HG03135 (cell line): ENCODE measurements at regions not wholly inside any gene's neighbourhood (a gene's known extent, or its start where the extent isn't known, plus 50 kb on each side); places are given as distances from the start of the nearest gene placed in this dataset.
"Not testable (repeated sequence)": the region's sequence is repeated elsewhere in the genome, so short reads cannot be mapped to it uniquely, and the experiment has no call there.

Experiments used
- ATAC-seq: cut with Tn5 transposase; IDR thresholded peaks from one replicate; pipeline ENCODE4 v1.9.1; 2021; ENCODE audit warnings: mild to moderate bottlenecking, moderate library complexity; ENCODE audit not compliant: unreplicated experiment

DNA sequence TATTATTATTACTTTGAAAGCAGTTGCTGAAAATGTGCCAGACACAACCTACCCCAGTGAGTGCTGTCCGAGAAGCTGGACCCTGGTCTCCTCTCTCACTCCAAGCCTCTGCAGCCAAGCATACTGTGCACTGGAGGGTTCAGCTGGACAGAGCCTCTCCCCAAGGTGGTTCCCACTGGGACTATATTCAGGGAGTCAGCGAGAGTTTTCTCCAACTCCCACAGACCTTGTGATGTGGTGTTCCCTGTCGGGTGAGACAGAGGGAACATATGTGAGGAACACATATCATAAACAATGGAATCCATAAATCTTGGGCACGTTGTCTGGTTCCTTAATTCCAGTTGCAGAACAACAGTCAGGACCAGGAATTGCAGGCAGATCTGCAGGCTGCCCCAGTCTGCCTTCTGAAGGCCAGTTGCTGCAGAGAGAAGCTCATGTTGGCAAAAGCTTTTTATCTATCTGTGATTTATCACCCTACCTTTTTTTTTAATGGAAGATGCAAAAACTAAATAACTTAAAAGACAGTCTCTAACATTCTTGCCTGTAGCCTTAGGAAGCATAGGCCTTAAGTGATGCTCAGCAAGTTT, 619.8 kb upstream of the TBX3 start:
- ATAC-seq = no peak

DNA sequence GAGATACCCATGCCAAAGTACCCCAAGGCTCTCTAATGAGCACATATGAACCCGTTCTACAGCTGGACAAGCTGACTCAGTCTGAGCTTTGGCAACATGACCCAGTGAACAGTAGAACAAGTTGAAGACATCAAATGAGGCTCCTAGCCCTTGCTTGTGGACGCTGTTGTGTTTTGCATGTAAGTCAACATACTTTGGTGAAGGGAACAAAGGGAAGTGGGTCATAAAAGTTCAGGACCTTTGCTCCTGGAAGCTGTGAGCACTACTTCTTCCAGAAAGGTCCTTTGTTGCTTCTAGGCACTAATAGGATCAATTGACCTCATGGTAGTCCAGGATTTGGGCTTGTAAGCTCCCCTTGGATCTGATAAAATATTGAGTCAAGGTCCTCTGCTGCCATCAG, 613.5 kb upstream of the TBX3 start:
- no peak for ATAC-seq

DNA sequence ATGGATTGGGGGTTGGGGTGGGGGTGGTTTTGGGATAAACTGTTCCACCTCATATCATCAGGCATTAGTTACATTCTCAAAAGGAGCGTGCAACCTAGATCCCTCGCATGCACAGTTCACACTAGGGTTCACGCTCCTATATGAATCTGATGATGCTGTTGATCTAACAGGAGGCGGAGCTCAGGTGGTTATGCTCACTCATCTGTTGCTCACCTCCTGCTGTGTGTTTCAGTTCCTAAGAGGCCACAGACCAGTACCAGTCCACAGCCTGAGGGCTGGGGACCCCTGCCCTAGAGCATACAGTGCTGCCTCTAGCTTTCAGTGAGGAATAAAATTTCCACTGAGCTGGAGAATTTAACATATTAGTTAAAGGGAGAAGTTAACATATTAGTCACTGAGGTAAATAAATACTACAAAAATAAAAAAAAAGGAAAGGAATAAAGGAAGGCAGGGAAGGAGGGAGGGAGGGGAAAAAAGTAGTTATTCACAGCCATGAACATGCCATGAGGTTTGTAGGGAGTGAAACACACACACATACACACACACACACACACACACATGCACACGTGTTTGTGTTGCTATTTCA, 612.7 kb upstream of the TBX3 start:
- ATAC-seq = no peak

DNA sequence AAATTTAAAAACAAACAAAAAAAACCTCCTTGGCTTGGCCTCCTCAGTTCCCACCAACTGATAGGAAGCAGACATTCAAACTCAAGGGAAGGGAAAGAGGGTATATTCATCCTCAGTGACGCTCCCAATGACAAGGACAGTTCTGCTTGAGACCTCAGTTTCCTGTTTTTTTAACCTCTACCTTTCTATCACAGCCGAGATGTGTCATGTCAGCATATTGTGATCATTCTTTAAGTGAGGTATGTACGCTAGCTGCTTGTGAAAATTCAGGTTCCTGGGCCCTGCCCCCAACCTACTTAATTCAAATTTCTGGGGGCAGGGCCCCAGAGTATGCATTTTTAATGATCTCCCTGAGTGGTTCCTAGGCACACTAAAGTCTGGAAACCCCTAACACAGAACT, 611.9 kb upstream of the TBX3 start:
- ATAC-seq = no peak

DNA sequence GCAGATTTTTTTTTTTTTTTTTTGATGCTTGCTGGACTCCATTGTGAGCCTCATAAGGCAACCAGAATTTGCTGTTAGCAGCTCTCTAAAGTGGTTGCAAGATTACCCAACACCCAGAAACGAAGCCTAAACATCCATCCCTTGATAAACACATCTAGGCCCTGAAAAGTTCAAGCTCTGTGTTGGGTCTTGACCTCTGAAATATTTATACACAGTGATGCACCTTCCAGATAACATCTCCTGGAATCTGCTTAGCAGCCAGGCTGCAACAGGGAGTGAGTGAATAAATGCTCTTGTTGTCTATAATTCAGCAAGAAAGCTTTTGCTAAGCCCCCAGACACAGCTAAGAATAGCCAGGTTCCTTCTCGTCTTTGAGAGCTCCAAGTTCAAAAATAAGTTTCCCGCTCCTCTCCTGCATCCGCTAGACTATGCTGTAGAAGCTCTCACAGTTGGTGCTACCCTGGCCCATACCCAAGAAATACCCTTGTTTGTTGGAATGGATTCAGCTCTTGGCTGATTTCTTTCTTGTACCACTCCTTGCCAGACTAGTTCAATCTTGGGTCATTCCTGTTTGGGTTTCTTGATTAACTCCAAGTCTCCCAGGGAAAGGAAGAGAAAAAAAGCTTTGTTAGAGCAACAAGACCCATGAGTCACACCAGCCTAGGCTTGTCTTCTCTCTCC, 610.6 kb upstream of the TBX3 start:
- ATAC-seq = no peak

DNA sequence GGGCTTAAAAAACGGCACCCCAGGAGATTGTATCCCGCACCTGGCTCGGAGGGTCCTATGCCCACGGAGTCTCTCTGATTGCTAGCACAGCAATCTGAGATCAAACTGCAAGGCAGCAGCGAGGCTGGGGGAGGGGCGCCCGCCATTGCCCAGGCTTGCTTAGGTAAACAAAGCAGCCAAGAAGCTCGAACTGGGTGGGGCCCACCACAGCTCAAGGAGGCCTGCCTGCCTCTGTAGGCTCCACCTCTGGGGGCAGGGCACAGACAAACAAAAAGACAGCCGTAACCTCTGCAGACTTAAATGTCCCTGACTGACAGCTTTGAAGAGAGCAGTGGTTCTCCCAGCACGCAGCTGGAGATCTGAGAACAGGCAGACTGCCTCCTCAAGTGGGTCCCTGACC, 601.5 kb upstream of the TBX3 start:
- ATAC-seq = not testable (repeated sequence)

DNA sequence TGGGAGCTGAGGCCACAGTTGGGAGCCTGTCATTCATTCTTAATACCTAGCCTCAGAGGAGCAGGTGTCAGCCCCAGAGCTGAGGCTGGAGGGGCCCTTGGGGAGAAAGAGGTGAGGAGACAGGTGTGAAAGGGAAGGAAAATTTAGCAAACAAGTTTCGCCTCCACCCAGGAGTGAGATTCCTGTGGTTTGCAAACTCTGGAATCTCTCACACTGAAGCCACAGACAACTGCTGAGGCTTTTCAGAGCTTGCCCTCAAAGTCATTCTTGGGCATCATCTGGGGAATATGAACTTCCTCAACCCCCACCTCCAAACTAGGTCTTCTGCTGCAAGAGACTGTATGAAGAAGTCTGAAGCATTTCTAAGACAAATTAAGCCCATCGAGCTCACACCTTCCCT, 589.5 kb upstream of the TBX3 start:
- ATAC-seq = no peak

DNA sequence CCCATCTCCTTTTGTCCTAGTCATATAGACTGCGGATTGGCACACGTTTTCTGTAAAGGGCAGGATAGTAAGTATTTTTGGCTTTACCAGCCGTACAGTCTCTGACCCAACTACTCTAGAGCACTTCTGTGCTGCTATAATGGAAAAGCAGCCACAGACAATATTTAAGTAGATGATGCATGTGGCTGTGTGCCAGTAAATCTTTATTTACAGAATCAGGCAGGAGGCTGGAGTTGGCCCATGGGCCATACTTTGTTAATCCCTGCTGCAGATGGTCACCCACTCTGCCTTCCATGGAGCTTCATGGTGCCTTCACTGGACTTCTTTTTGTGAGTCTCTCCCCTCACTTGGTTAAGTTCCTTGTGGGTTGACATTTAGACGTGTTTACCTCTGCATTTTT, 584.5 kb upstream of the TBX3 start:
- no peak for ATAC-seq

DNA sequence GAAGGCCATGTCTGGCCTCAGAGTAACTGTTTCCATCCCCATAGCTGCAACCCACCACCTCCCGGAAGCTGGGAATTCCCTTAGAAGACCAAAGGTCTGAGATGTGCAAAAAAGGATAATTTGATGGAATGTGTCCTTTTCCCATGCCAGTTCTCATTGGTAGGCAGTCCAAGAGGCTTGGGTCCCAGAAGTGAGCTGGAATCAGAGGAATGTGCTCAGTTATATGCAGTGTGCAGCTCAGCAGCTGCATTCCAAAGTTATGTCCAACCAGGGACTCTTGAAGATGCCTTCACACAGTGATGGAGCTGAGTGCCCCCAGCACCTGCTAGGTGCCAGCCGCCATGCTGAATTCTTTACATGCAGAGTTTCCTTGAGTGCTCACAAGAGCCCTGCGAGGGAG, 583.9 kb upstream of the TBX3 start:
- ATAC-seq = no peak

DNA sequence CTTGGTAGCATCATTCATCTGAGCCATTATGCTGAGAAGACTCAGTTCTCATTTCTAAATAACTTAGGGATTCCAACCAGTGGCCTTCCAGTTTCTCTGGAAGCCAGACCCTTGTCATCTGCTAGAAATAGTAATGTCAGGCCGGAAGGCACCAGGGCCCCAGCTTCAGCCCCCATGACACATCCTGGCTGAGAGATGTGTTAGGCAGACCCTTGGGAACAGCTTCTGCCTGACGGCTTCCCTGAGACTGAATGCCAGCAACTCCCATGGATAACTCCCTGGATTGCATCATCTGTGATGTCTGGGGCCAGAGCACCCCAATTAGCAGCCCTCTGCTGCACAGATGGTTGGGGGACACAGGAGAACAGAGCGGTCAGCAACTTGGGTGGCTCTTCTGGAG, 583.5 kb upstream of the TBX3 start:
- ATAC-seq = no peak

DNA sequence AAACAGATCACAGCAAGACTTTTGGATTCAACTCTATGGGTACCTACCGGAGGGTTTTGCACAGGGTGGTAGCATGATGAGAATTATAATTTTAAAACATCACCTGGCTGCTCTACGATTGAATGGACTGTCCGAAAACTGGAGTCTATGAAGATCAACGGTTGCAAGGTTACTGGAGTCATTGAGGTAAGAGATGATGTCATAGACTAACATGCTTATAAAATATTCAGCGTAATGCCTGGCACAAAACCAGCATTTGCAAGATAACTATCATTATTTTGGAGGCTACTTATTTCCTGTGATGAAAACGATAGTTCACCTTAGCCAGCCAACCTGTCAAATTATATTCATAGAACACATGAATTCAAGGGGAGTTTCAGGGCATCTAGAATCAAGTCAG, 580.6 kb upstream of the TBX3 start:
- no peak for ATAC-seq

DNA sequence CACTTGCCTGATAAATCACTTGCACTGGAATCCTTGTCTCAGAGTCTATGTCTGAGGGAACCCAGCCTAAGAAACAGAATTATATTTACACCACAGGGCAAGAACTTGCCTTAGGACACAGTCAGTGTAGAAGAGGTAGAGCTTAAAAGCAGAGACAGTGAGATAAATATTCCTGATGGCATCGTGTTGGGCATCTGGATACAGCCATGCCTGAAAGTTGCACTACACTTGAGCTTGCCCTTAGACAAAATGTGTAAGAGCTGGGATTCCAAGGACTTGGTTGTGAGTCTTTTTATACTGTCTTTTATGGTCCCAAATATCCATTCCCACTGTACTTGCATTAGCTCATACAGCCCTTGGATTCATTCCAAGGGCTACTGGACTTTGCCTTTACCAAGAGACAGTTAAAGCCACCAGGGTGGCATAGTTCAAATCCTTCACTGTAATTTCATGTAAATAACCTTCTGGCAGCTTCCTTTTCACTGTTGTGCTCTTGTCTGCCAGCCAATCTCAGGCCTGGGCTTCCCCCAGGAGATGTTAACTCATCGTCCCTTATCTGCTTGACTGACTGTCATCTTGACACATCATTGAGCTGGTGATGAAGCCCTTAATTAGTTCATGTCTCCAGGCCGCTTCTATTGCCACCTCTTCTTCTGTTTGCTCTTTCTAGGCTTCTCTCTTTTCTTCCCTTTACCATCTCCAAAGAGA, 577.9 kb upstream of the TBX3 start:
- ATAC-seq = no peak

DNA sequence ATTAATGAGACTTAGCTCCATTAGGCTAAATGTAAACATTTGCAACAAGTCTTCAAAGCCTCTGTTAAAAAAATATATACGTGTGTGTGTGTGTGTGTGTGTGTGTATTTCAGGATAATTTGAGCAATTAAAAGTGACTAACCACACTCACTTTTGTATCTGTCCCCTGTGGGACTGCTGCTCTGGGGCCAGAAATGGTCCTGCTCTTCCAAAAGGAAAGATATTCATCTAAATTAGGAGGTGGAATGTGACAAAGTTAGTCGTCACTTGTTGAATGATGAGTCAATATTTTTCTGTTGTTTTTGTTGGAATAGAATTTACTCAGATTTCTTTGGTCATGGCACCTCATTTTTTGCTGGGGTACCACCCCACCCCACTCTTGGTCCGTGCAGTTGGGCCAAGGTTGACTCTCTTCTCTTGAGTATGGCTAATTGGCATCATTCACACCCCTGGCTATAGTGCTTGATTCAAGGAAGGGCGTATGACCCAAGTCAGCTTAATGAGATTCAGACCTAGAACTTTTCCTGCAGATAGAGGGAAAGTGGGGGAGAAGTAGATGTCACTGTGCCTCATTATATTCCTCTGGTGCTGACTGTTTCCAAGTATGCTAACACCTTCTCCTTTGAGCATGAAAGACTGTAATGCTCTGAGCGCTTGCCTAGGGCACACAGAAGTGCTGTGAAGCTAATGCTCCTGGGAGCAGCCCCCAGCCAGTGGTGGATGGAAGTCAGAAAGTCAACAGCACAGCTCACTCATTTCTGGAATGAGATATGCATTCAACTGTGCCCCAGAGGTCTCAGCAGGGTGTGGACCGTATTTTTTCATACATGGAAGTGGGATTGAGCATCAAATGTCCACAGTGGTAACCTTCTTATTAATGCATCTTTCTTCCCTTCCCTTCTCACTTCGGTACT, 577.0 kb upstream of the TBX3 start:
- no peak for ATAC-seq

DNA sequence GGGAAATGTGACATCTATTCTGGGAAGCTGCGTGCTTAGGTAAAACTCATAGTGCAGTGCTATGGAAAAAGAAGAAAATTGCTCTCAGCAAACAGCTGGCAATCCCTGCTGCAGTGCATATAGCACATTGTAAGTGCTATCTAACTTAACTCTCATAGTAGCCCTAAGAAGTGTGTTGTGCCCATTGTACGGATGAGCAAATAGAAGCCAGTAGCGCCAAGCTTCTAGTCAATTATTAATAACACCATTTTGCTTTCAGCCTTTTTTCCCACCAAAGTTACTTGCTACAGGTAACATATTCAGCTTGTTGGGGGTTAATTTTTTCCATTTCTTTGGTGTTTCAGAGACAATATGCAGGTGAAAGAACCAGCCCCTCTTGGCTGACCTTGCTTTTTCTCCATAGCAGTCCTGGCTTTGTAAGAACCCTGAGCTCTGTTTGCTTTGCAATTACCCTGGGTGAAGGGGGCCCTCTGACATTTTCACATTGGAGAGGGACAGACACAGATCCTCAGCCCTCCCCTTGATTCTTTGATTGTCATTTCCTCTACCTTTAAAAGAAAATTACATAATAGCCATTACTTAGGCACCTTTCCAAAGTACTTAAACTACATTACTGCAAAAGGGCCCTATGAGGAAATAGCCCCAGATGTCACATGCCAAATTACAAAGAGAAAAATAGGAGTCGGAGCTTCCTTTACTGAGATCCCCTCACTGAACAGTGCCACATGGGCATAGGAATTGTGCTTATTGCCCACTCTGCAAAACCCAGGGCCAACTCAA, 576.2 kb upstream of the TBX3 start:
- no peak for ATAC-seq

DNA sequence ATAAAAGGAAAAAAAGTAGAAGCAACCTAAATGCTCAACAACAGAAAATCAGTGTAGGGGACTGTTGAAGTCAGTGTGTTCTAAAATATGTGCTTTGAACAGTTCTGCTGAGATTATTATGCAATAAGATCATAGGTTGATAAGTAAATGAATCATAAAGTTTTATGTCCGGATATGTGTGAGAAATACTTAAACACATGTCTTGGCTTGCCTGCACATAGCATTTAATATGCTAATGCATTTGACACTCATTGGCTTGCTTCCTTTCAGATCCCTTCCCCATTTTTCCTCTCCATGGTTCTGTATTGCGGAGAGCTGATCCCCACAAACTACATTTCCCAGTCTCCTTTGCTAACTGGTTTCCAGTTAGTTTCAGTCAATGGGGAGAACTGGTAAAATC, 573.8 kb upstream of the TBX3 start:
- no peak for ATAC-seq

DNA sequence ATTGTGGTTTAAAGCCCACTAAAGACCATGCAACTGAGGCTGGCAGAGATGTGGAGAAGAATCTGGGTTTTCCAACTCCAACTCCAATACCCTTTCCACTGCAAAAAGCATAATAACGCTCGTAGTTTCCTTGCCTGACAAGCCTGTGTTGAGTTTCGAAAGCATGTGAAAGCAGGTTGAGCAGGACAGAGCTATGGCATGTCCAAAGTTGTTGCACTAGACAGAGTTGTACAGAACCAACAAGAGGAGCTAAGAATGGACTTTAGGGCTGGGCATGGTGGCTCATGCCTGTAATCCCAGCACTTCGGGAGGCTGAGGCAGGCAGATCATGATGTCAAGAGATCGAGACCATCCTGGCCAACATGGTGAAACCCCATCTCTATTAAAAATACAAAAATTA, 572.0 kb upstream of the TBX3 start:
- ATAC-seq = no peak

DNA sequence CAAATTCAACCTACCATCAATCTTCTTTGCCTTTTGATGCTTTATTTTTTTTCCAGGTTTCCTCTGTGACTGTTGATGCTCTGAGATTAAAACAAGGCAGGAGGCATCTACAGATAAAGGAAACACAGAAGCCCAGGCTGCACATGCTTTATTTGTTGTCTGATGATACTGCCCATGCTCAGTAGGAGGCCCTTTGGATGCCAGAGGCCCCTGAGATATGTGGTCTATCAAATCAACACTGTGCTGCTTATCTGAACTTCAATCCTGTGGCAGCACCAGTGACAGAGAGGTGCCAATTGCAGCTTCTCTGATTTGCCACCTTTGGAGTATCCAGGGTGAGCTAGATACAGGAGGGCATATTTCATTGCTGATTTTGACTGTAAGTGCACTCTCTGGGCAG, 571.3 kb upstream of the TBX3 start:
- ATAC-seq = no peak

DNA sequence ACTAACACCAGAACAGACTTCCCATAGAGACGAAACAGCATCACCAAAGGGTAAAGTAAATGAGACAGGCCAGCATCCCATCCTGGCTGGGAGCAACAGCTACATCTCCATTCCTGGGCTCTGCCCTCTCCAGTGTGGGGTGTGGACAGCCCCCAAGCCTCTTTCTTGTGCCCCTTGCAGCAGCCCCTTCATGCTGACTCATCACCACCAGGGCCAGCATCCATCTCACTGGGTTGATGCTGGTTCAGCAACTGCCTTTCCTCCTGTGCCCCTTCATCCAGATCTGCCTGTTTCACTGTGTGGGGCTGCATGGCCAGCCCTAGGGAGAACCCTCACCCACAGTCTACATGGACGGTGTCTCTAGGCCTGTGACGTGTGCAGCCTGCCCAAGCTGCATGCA, 569.1 kb upstream of the TBX3 start:
- ATAC-seq = no peak

DNA sequence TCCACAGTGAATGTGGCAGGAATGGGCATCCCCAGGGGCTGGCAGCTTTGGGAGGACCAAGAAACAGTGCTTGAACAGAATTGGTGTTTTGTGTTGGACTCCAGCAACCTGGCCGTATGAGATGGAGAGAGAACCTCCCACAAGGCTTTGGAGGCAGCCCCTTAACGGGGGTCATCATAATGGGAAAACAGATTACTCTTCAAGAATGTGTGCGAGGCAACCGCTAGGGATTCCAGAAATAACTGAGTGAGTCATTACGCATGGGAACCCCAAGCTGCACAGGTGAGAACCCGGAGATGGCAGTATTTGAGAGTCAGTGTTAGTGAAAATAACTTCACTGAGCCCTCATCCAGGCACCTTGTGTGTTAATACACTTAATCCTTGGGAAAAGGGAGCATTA, 567.8 kb upstream of the TBX3 start:
- no peak for ATAC-seq

DNA sequence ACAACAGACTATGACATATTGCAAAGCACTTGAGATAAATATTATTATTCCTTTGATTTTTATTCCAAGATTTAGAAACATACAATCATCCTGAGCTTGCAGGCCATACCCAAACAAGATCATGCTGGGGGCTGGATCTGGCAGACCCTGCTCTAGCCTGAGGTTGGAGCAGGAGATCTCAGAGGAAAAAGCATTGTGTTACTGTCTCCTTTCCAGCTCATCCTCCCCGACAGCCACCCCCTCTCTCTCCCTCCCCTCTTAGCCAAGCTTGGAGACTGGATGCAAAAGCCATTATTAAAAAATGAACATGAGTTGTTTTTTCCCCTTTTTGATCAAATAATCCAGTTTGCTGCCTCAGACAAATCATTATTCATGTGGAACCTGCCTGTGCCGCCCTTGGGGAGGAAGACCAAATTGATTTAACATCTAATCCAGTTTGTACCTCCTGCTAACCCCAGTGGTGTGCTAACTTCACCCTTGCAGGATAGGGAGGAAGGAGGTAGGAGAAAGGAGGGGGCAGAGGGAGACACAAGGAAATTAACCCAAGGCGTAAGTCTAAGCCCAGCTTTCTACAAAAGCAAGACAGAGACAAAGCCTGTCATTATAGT, 565.8 kb upstream of the TBX3 start:
- no peak for ATAC-seq
